A673 (cell line): ENCODE measurements at regions not wholly inside any gene's neighbourhood (a gene's known extent, or its start where the extent isn't known, plus 50 kb on each side); places are given as distances from the start of the nearest gene placed in this dataset.

Source experiments
- BruUV-seq: library from RNA; stranded (reverse); fragments of 400-500 nt; replicated peaks from 2 replicates; lab custom pipeline; 2021; lab: Mats Ljungman, UMichigan
- CTCF ChIA-PET: fragments of 300-600 bp; sonication (Branson Sonifier 250); formaldehyde crosslinking; loops from one replicate; lab custom pipeline; 2022; ENCODE audit warnings: antibody characterized with exemption; lab: Charles Lee
- POLR2A ChIA-PET: fragments of 300-600 bp; sonication (Branson Sonifier 250); formaldehyde crosslinking; loops from one replicate; lab custom pipeline; 2022; ENCODE audit warnings: antibody characterized with exemption; ENCODE audit not compliant: low non-redundant PET; lab: Charles Lee
- DNase-seq: peaks from one replicate; pipeline ENCODE4 v3.0.0-alpha.2; 2015; ENCODE audit warnings: low spot score
- H3K27ac ChIP-seq: fragments of 200-600 bp; sonication (generic); 2 replicates; pipeline ENCODE4 v1.5.1; 2016; ENCODE audit warnings: mixed run types, low read depth, mild to moderate bottlenecking, mixed read lengths, antibody characterized with exemption, low read length; ENCODE audit not compliant: poor library complexity, severe bottlenecking
- H3K27me3 ChIP-seq: fragments of 200-600 bp; sonication (generic); replicated peaks from 2 replicates; pipeline ENCODE4 v1.6.1; 2017; ENCODE audit warnings: mixed run types, low read depth, mild to moderate bottlenecking, mixed read lengths, antibody characterized with exemption, low read length; ENCODE audit not compliant: insufficient read depth, poor library complexity
- H3K36me3 ChIP-seq: fragments of 200-600 bp; sonication (generic); 2 replicates; pipeline ENCODE4 v1.6.1; 2016; ENCODE audit warnings: mixed run types, mild to moderate bottlenecking, mixed read lengths, antibody characterized with exemption, low read length; ENCODE audit not compliant: insufficient read depth, poor library complexity, severe bottlenecking
- H3K4me1 ChIP-seq: fragments of 200-600 bp; sonication (generic); 2 replicates; pipeline ENCODE4 v1.6.1; 2017; ENCODE audit warnings: mixed run types, mild to moderate bottlenecking, mixed read lengths, antibody characterized with exemption, low read length; ENCODE audit not compliant: insufficient read depth, poor library complexity, severe bottlenecking
- H3K4me3 ChIP-seq: fragments of 200-600 bp; sonication (generic); 2 replicates; pipeline ENCODE4 v1.5.1; 2016; ENCODE audit warnings: low read depth, mixed run types, mild to moderate bottlenecking, mixed read lengths, low read length; ENCODE audit not compliant: poor library complexity, severe bottlenecking
- H3K9me3 ChIP-seq: fragments of 200-600 bp; sonication (generic); 2 replicates; pipeline ENCODE4 v1.6.1; 2016; ENCODE audit warnings: mixed run types, low read depth, mild to moderate bottlenecking, mixed read lengths, antibody characterized with exemption, low read length; ENCODE audit not compliant: poor library complexity, severe bottlenecking
- EZH2 ChIP-seq: fragments of 200-600 bp; sonication (generic); IDR thresholded peaks from 2 replicates; pipeline ENCODE4 v1.6.1; 2017; ENCODE audit warnings: borderline replicate concordance, low read depth, mild to moderate bottlenecking, mixed read lengths, antibody characterized with exemption, low read length; ENCODE audit not compliant: poor library complexity, severe bottlenecking
- intact Hi-C: fragments of 100-400 bp; cut with micrococcal nuclease; formaldehyde crosslinking; loops from one replicate; pipeline ENCODE4 v1.10.0; 2022; ENCODE audit not compliant: unreplicated experiment
- TF ChIP-seq, protein P1 (sequence below): fragments of 300-800, 200-600 bp; sonication (generic); conservative IDR thresholded peaks from 2 replicates; pipeline ENCODE4 v1.5.1; 2017; ENCODE audit warnings: low read depth, mild to moderate bottlenecking, antibody characterized with exemption, low read length, moderate library complexity, mixed read lengths

GRCh38 chr13:34127523-34127922 is 309.6 kb downstream of the RFC3 start:
- Histone ChIP-seq H3K27ac (no peak overlapping the region), H3K9me3 (no peaks in the 10 kb centered on the region), H3K4me3 (no peak overlapping the region), H3K4me1 (no peaks in the 10 kb centered on the region), H3K36me3 (no peaks in the 10 kb centered on the region), H3K27me3 (no peaks in the 10 kb centered on the region)
- CTCF ChIA-PET: no interaction called here
- no TSS peak for BruUV-seq
- DNase-seq: no peak
- POLR2A ChIA-PET: no interaction called here
- TF ChIP-seq EZH2: no peak
- TF ChIP-seq, protein P1, sequence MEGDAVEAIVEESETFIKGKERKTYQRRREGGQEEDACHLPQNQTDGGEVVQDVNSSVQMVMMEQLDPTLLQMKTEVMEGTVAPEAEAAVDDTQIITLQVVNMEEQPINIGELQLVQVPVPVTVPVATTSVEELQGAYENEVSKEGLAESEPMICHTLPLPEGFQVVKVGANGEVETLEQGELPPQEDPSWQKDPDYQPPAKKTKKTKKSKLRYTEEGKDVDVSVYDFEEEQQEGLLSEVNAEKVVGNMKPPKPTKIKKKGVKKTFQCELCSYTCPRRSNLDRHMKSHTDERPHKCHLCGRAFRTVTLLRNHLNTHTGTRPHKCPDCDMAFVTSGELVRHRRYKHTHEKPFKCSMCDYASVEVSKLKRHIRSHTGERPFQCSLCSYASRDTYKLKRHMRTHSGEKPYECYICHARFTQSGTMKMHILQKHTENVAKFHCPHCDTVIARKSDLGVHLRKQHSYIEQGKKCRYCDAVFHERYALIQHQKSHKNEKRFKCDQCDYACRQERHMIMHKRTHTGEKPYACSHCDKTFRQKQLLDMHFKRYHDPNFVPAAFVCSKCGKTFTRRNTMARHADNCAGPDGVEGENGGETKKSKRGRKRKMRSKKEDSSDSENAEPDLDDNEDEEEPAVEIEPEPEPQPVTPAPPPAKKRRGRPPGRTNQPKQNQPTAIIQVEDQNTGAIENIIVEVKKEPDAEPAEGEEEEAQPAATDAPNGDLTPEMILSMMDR: no peak
- intact Hi-C loops: no loop called here

DNA sequence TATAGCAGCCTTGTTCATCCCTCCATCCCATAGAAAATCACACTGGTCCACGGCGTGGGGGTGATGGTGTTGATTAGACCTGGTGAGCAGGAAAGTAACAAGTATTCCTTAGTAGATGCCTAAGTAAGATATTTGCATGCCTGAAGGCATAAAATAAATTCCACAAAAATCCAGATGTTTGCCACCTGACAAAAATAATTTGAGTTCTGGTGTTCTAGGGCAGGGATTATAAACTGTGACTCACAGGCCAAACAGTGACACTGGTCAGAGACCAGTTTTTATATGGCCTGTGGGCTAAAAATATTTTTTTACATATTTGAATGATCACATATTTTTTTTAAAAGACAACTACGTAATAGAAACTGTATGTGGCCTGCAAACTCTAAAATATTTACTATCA is 310.7 kb downstream of the RFC3 start:
- no peak overlapping the region for H3K4me3 ChIP-seq
- no peaks in the 10 kb centered on the region for H3K9me3 ChIP-seq
- BruUV-seq: no TSS peak
- TF ChIP-seq, protein P1: no peak
- no peak for TF ChIP-seq EZH2
- POLR2A ChIA-PET: no interaction called here
- H3K27ac ChIP-seq: no peak overlapping the region
- intact Hi-C loops: no loop called here
- no peaks in the 10 kb centered on the region for H3K36me3 ChIP-seq
- DNase-seq: no peak
- H3K27me3 ChIP-seq: peaks cover 8% of the 10 kb centered on the region
- no peaks in the 10 kb centered on the region for H3K4me1 ChIP-seq
- CTCF ChIA-PET: no interaction called here

DNA sequence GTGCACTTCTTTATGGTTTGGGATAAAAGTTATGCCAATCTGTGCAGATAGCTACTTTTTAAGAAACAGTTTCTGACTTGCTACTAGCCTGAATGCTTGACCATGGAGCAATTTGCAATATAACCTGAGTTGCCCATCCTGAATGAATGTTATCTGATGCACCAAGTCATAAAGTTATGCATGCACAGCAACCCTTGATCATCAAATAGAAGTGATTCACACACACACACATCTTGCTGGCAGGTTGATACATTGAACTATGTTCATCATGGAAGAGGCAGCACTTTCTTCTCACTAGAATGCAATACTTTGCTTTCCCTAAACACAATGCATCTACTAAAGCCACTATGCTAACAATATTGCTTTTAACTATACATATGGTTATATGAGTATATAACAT is 311.5 kb downstream of the RFC3 start:
- no TSS peak for BruUV-seq
- Histone ChIP-seq H3K27me3 (peaks cover 8% of the 10 kb centered on the region), H3K27ac (no peak overlapping the region), H3K4me3 (no peak overlapping the region), H3K4me1 (no peaks in the 10 kb centered on the region), H3K36me3 (no peaks in the 10 kb centered on the region), H3K9me3 (no peaks in the 10 kb centered on the region)
- DNase-seq: no peak
- TF ChIP-seq, protein P1: no peak
- TF ChIP-seq EZH2: no peak
- intact Hi-C loops: no loop called here
- ChIA-PET CTCF (no interaction called here), POLR2A (no interaction called here)
